ENCODE measurements at regions not wholly inside any gene's neighbourhood (a gene's known extent, or its start where the extent isn't known, plus 50 kb on each side); places are given as distances from the start of the nearest gene placed in this dataset.

DNA sequence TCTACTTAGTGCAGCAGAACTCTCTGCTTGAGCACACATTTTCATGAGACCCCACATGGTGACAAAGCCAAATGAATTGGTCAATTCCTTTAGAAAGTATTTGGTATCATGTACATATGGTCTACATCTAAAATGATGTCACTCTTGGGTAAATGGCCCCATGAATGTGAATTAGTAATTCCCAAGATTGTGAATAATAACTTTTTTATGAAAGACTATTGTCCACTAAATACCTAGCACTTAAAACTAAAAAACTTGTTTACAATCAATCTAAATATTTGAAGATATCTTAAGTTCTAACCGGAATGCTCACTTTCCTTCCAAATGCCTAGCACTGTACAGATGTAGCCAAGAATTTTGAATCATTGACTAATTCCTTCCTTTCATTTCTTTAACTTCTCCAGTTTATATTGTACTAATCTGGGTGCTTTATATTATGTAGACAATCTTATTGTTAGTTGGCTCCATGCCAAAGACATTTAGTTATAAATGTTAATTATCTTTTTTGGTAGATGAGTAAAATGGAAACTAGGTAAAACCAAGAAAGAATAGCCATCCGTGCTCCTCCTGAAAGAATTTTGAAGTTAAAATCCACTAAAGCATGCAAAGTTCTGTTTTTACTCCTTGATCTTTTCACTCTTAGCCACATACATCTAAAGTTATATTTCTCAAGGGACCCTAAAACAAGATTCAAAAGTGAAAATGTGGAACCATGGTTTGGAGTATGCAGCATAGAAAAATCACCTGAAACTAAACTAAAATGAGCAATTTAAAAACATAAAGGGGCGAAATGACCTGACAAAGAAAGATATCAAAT, 145.0 kb upstream of the ARHGAP20 start:
- TF ChIP-seq, protein P1, sequence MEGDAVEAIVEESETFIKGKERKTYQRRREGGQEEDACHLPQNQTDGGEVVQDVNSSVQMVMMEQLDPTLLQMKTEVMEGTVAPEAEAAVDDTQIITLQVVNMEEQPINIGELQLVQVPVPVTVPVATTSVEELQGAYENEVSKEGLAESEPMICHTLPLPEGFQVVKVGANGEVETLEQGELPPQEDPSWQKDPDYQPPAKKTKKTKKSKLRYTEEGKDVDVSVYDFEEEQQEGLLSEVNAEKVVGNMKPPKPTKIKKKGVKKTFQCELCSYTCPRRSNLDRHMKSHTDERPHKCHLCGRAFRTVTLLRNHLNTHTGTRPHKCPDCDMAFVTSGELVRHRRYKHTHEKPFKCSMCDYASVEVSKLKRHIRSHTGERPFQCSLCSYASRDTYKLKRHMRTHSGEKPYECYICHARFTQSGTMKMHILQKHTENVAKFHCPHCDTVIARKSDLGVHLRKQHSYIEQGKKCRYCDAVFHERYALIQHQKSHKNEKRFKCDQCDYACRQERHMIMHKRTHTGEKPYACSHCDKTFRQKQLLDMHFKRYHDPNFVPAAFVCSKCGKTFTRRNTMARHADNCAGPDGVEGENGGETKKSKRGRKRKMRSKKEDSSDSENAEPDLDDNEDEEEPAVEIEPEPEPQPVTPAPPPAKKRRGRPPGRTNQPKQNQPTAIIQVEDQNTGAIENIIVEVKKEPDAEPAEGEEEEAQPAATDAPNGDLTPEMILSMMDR (IDR thresholded peaks at IDR 0.05): no peak
- no peak for TF ChIP-seq POLR2A (IDR thresholded peaks at IDR 0.05)
